ENCODE measurements at regions not wholly inside any gene's neighbourhood (a gene's known extent, or its start where the extent isn't known, plus 50 kb on each side); places are given as distances from the start of the nearest gene placed in this dataset.
"Not testable (repeated sequence)": the region's sequence is repeated elsewhere in the genome, so short reads cannot be mapped to it uniquely, and the experiment has no call there.

GRCh38 chrX:7335816-7336362, 187.9 kb upstream of the PUDP start:
- not testable (repeated sequence) for TF ChIP-seq CTCF (IDR thresholded peaks at IDR 0.05; ENCODE audit: insufficient read depth, low read length); POLR2AphosphoS5 (IDR thresholded peaks at IDR 0.05; ENCODE audit: low read depth)
